Endothelial cell of umbilical vein (primary cell): ENCODE measurements at regions not wholly inside any gene's neighbourhood (a gene's known extent, or its start where the extent isn't known, plus 50 kb on each side); places are given as distances from the start of the nearest gene placed in this dataset.

ENCODE experiments used
- BruUV-seq: library from RNA; stranded (reverse); fragments of 400-500 nt; replicated peaks from 2 replicates; lab custom pipeline; 2021; lab: Mats Ljungman, UMichigan
- CTCF ChIA-PET: fragments of 300-600, 350-600 bp; sonication (Branson Sonifier 250); formaldehyde crosslinking; loops from one replicate; lab custom pipeline; 2021; ENCODE audit warnings: antibody characterized with exemption, inconsistent platforms; lab: Charles Lee
- POLR2A ChIA-PET: fragments of 300-600, 350-600 bp; sonication (Branson Sonifier 250); formaldehyde crosslinking; loops from one replicate; lab custom pipeline; 2021; ENCODE audit warnings: antibody characterized with exemption, inconsistent platforms; lab: Charles Lee
- DNase-seq: peaks from one replicate; pipeline ENCODE4 v3.0.0-alpha.2; 2011; ENCODE audit warnings: low read depth, low spot score
- FAIRE-seq: peaks from 2 replicates; lab custom pipeline; 2011; peaks lifted over from hg19 to GRCh38; lab: Jason Lieb, UNC
- H2AFZ ChIP-seq: 2 replicates; pipeline ENCODE4 v1.6.0; 2012; ENCODE audit warnings: low read depth, low read length, control low read depth, inconsistent platforms
- H3K27ac ChIP-seq: 2 replicates; pipeline ENCODE4 v1.5.1; 2011; ENCODE audit warnings: low read depth, mild to moderate bottlenecking, control low read depth, low read length, moderate library complexity; ENCODE audit not compliant: insufficient read depth
- H3K27me3 ChIP-seq, 2 experiments: 2 replicates each; pipeline versions ENCODE4 v1.6.0 to v1.6.1; 2011; ENCODE audit warnings: low read length in 2 of 2, mixed read lengths in 1 of 2; ENCODE audit not compliant: control insufficient read depth in 2 of 2, insufficient read depth in 2 of 2
- H3K36me3 ChIP-seq, 2 experiments: 2 replicates in 1 of 2; 3 replicates in 1 of 2; pipeline ENCODE4 v1.5.1; 2011; ENCODE audit warnings: low read length in 2 of 2, mild to moderate bottlenecking in 1 of 2, moderate library complexity in 1 of 2; ENCODE audit not compliant: control insufficient read depth in 2 of 2, insufficient read depth in 2 of 2; ENCODE audit errors: extremely low read depth in 1 of 2
- H3K4me1 ChIP-seq: 3 replicates; pipeline ENCODE4 v1.5.1; 2011; ENCODE audit warnings: mild to moderate bottlenecking, low read length; ENCODE audit not compliant: control insufficient read depth, insufficient read depth; ENCODE audit errors: extremely low read depth
- H3K4me2 ChIP-seq: 2 replicates; pipeline ENCODE4 v1.6.1; 2011; ENCODE audit warnings: low read length, control low read depth, mixed read lengths; ENCODE audit not compliant: insufficient read depth
- H3K4me3 ChIP-seq, 3 experiments: fragments of 200-600 bp in 1 of 3; sonication (generic), shearing (Covaris generic) in 1 of 3; replicated peaks in 1 of 3; 2 replicates each; pipeline ENCODE4 v1.5.1; 2011 to 2016; ENCODE audit warnings: control low read depth in 3 of 3, low read length in 3 of 3, mild to moderate bottlenecking in 2 of 3, inconsistent platforms in 1 of 3, low read depth in 1 of 3, moderate library complexity in 1 of 3; ENCODE audit not compliant: insufficient read depth in 1 of 3
- H3K79me2 ChIP-seq: 2 replicates; pipeline ENCODE4 v1.6.0; 2012; ENCODE audit warnings: low read length, inconsistent platforms; ENCODE audit not compliant: control insufficient read depth, insufficient read depth
- H3K9ac ChIP-seq: replicated peaks from 2 replicates; pipeline ENCODE3; 2011; ENCODE audit warnings: low read length, control low read depth; ENCODE audit not compliant: insufficient read depth; ENCODE audit errors: extremely low read depth
- H3K9me1 ChIP-seq: replicated peaks from 3 replicates; pipeline ENCODE4 v1.6.0; 2011; ENCODE audit warnings: mild to moderate bottlenecking, low read length; ENCODE audit not compliant: control insufficient read depth, insufficient read depth; ENCODE audit errors: extremely low read depth
- H3K9me3 ChIP-seq: replicated peaks from 2 replicates; pipeline ENCODE4 v1.5.1; 2012; ENCODE audit warnings: low read length, inconsistent platforms; ENCODE audit not compliant: control insufficient read depth, insufficient read depth
- H4K20me1 ChIP-seq: replicated peaks from 2 replicates; pipeline ENCODE3; 2011; ENCODE audit warnings: mild to moderate bottlenecking, low read length; ENCODE audit not compliant: control insufficient read depth, insufficient read depth; ENCODE audit errors: extremely low read depth
- CTCF ChIP-seq, 2 donors: IDR thresholded peaks; 1 replicate in 1 of 2; 2 replicates in 1 of 2; pipeline ENCODE4 v1.5.1; 2011; ENCODE audit warnings: low read length in 2 of 2, mild to moderate bottlenecking in 2 of 2, moderate library complexity in 2 of 2, control low read depth in 1 of 2, inconsistent platforms in 1 of 2, low read depth in 1 of 2; ENCODE audit not compliant: insufficient read depth in 1 of 2; ENCODE audit errors: extremely low read depth in 1 of 2
- EZH2 ChIP-seq: IDR thresholded peaks from 2 replicates; pipeline ENCODE4 v1.6.1; 2012; ENCODE audit warnings: borderline replicate concordance, low read depth, mild to moderate bottlenecking, moderate library complexity, low read length, inconsistent platforms; ENCODE audit not compliant: severe bottlenecking
- FOS ChIP-seq: IDR thresholded peaks from 2 replicates; pipeline ENCODE4 v1.6.1; 2011; ENCODE audit warnings: mild to moderate bottlenecking, low read length, moderate library complexity, borderline replicate concordance; ENCODE audit not compliant: insufficient read depth
- GATA2 ChIP-seq: IDR thresholded peaks from 2 replicates; pipeline ENCODE4 v1.7.0; 2011; ENCODE audit warnings: low read depth, mild to moderate bottlenecking, moderate library complexity, mixed read lengths, low read length; ENCODE audit not compliant: insufficient read length, insufficient read depth
- JUN ChIP-seq: IDR thresholded peaks from 2 replicates; pipeline ENCODE4 v1.6.1; 2011; ENCODE audit warnings: borderline replicate concordance, low read depth; ENCODE audit not compliant: insufficient read length, insufficient read depth
- MAX ChIP-seq: IDR thresholded peaks from 2 replicates; pipeline ENCODE4 v1.6.1; 2011; ENCODE audit not compliant: insufficient read depth, insufficient read length
- MYC ChIP-seq: IDR thresholded peaks from one replicate; pipeline ENCODE4 v1.6.1; 2011; ENCODE audit warnings: mild to moderate bottlenecking, low read depth, low read length
- POLR2A ChIP-seq: IDR thresholded peaks from 2 replicates; pipeline ENCODE4 v1.6.1; 2012; ENCODE audit warnings: low read depth, mild to moderate bottlenecking, control low read depth, low read length
- POLR2AphosphoS5 ChIP-seq: IDR thresholded peaks from 2 replicates; pipeline ENCODE4 v1.6.1; 2012; ENCODE audit warnings: low read depth, mild to moderate bottlenecking, control low read depth, low read length, moderate library complexity; ENCODE audit not compliant: insufficient read depth
- dilution Hi-C: fragments of 300-500 bp; cut with MboI; formaldehyde crosslinking; loops from one replicate; pipeline ENCODE4 v1.15.0; 2019; ENCODE audit warnings: low sequenced_read_pairs; ENCODE audit not compliant: extremely low pct_ligation_motif_present
- intact Hi-C: fragments of 100-400 bp; cut with micrococcal nuclease; formaldehyde crosslinking; loops from one replicate; pipeline ENCODE4 v1.10.0; 2022

- intact Hi-C loops: no loop called here
- BruUV-seq: no TSS peak
- no peak for FAIRE-seq
Measured at GRCh38 chr19:30731591-30731990, 359.4 kb downstream of the ZNF536 start.

More at GRCh38 chr19:30731591-30731990, 359.4 kb downstream of the ZNF536 start:
- Histone ChIP-seq H3K4me2 (no peak overlapping the region), H3K27ac (no peak overlapping the region), H3K79me2 (no peaks in the 10 kb centered on the region), H3K4me3 (no peak overlapping the region), H3K36me3 (no peaks in the 10 kb centered on the region), H3K9me3 (no peaks in the 10 kb centered on the region), H3K4me1 (no peaks in the 10 kb centered on the region), H2AFZ (no peak overlapping the region), H3K27me3 (no peaks in the 10 kb centered on the region), H3K9ac (no peak overlapping the region), H3K9me1 (no peaks in the 10 kb centered on the region), H4K20me1 (no peaks in the 10 kb centered on the region)
- DNase-seq: no peak
- dilution Hi-C loops: no loop called here
- TF ChIP-seq EZH2 (no peak), MAX (no peak), FOS (no peak), MYC (no peak), POLR2AphosphoS5 (no peak), CTCF (IDR thresholded peaks at IDR 0.05; ENCODE audit: extremely low read depth in 1 of 2, insufficient read depth in 1 of 2, low read depth in 1 of 2, low read length in 2 of 2) (no peak), POLR2A (no peak), GATA2 (no peak), JUN (no peak)
- ChIA-PET POLR2A (no interaction called here), CTCF (no interaction called here)
